Kidney epithelial cell (primary cell): ENCODE measurements at regions not wholly inside any gene's neighbourhood (a gene's known extent, or its start where the extent isn't known, plus 50 kb on each side); places are given as distances from the start of the nearest gene placed in this dataset.
A peak's percentile ranks its signal among the peaks of the same experiment; 100 is the strongest.

ENCODE experiments used
- DNase-seq: peaks from one replicate; pipeline ENCODE4 v3.0.0-alpha.2; 2010; ENCODE audit warnings: low read depth
- H3K27me3 ChIP-seq: 2 replicates; pipeline ENCODE4 v1.6.0; 2011; ENCODE audit warnings: low read length; ENCODE audit not compliant: control insufficient read depth, insufficient read depth
- H3K36me3 ChIP-seq: 2 replicates; pipeline ENCODE4 v1.5.1; 2011; ENCODE audit warnings: low read length; ENCODE audit not compliant: control insufficient read depth, insufficient read depth
- H3K4me3 ChIP-seq: 2 replicates; pipeline ENCODE4 v1.5.1; 2011; ENCODE audit warnings: low read depth, mild to moderate bottlenecking, control low read depth, low read length
- CTCF ChIP-seq: IDR thresholded peaks from 2 replicates; pipeline ENCODE4 v1.5.1; 2011; ENCODE audit warnings: mild to moderate bottlenecking, moderate library complexity, low read length, control low read depth, inconsistent platforms; ENCODE audit not compliant: insufficient read depth, poor library complexity, severe bottlenecking

- no peaks in the 10 kb centered on the region for H3K36me3 ChIP-seq
- no peak for TF ChIP-seq CTCF
- no peaks in the 10 kb centered on the region for H3K27me3 ChIP-seq
- H3K4me3 ChIP-seq, result no peak overlapping the region
- no peak for DNase-seq
Measured at GRCh38 chr10:118444069-118444468, 101.9 kb upstream of the FAM204A start.

GRCh38 chr10:118442032-118442431 lies 99.9 kb upstream of the FAM204A start:
- no peak for TF ChIP-seq CTCF

GRCh38 chr10:118439824-118440223 lies 97.7 kb upstream of the FAM204A start:
- no peak for TF ChIP-seq CTCF

More at GRCh38 chr10:118442032-118442431, 99.9 kb upstream of the FAM204A start:
- H3K27me3 ChIP-seq, result no peaks in the 10 kb centered on the region
- no peaks in the 10 kb centered on the region for H3K36me3 ChIP-seq
- no peak overlapping the region for H3K4me3 ChIP-seq
- DNase-seq, result no peak

GRCh38 chr10:118436742-118437141 lies 94.6 kb upstream of the FAM204A start:
- TF ChIP-seq CTCF, result no peak
- Histone ChIP-seq H3K36me3 (no peaks in the 10 kb centered on the region), H3K4me3 (no peak overlapping the region), H3K27me3 (no peaks in the 10 kb centered on the region)
- no peak for DNase-seq

More at GRCh38 chr10:118439824-118440223, 97.7 kb upstream of the FAM204A start:
- Histone ChIP-seq H3K27me3 (no peaks in the 10 kb centered on the region), H3K36me3 (no peaks in the 10 kb centered on the region), H3K4me3 (no peak overlapping the region)
- no peak for DNase-seq

GRCh38 chr10:118430190-118430589 lies 88.1 kb upstream of the FAM204A start:
- Histone ChIP-seq H3K27me3 (no peaks in the 10 kb centered on the region), H3K36me3 (no peaks in the 10 kb centered on the region), H3K4me3 (no peak overlapping the region)
- no peak for DNase-seq
- TF ChIP-seq CTCF, result no peak

- Histone ChIP-seq H3K27me3 (no peaks in the 10 kb centered on the region), H3K36me3 (no peaks in the 10 kb centered on the region), H3K4me3 (no peak overlapping the region)
- TF ChIP-seq CTCF, result peak; percentile 85
- peak; percentile 74 for DNase-seq
Measured at GRCh38 chr10:118423800-118424442, 81.8 kb upstream of the FAM204A start.
